SU-DHL-6 (cell line): ENCODE measurements at regions not wholly inside any gene's neighbourhood (a gene's known extent, or its start where the extent isn't known, plus 50 kb on each side); places are given as distances from the start of the nearest gene placed in this dataset.
"Not testable (repeated sequence)": the region's sequence is repeated elsewhere in the genome, so short reads cannot be mapped to it uniquely, and the experiment has no call there.

ENCODE experiments used
- H2AFZ ChIP-seq: fragments of 200-600 bp; sonication (generic); 2 replicates; pipeline ENCODE4 v1.6.1; 2014; ENCODE audit warnings: low read depth, mild to moderate bottlenecking, moderate library complexity, mixed read lengths, antibody characterized with exemption, low read length; ENCODE audit not compliant: severe bottlenecking
- H3F3A ChIP-seq: fragments of 200-600 bp; shearing (Covaris generic); 2 replicates; pipeline ENCODE4 v1.6.0; 2016; ENCODE audit warnings: antibody characterized with exemption, mild to moderate bottlenecking; ENCODE audit not compliant: insufficient read depth
- H3K27ac ChIP-seq: fragments of 200-600 bp; sonication (generic); 2 replicates; pipeline ENCODE4 v1.5.1; 2016; ENCODE audit warnings: low read depth, mild to moderate bottlenecking, low read length, moderate library complexity, mixed read lengths
- H3K27me3 ChIP-seq: fragments of 200-600 bp; sonication (generic), shearing (Covaris generic); 2 replicates; pipeline ENCODE4 v1.6.0; 2014; ENCODE audit warnings: mild to moderate bottlenecking, low read length
- H3K36me3 ChIP-seq: fragments of 200-600 bp; sonication (generic); 2 replicates; pipeline ENCODE4 v1.6.1; 2014; ENCODE audit warnings: mild to moderate bottlenecking, low read length, mixed read lengths
- H3K4me2 ChIP-seq: fragments of 300-600, 200-600 bp; shearing (Covaris generic), sonication (generic); 2 replicates; pipeline ENCODE4 v1.6.0; 2014; ENCODE audit warnings: low read length, low read depth, mild to moderate bottlenecking; ENCODE audit not compliant: poor library complexity, severe bottlenecking
- H3K4me3 ChIP-seq: fragments of 200-600 bp; sonication (generic); 2 replicates; pipeline ENCODE4 v1.5.1; 2014; ENCODE audit warnings: antibody characterized with exemption, low read length, mild to moderate bottlenecking, mixed read lengths; ENCODE audit not compliant: insufficient read depth, poor library complexity, severe bottlenecking
- H3K79me2 ChIP-seq: fragments of 200-600 bp; sonication (generic); 2 replicates; pipeline ENCODE4 v1.6.1; 2014; ENCODE audit warnings: mild to moderate bottlenecking, low read length, moderate library complexity; ENCODE audit not compliant: insufficient read depth
- H3K9ac ChIP-seq: fragments of 200-600 bp; sonication (generic); 2 replicates; pipeline ENCODE4 v1.7.0; 2014; ENCODE audit warnings: mild to moderate bottlenecking, low read length
- H3K9me2 ChIP-seq: fragments of 200-600 bp; sonication (generic); replicated peaks from 2 replicates; pipeline ENCODE4 v1.6.1; 2014; ENCODE audit warnings: low read length; ENCODE audit not compliant: insufficient read depth
- H3K9me3 ChIP-seq: fragments of 200-600 bp; sonication (generic); 2 replicates; pipeline ENCODE4 v1.6.1; 2014; ENCODE audit warnings: low read length, mixed read lengths; ENCODE audit not compliant: insufficient read depth
- H4K20me1 ChIP-seq: fragments of 200-600 bp; sonication (generic); 2 replicates; pipeline ENCODE4 v1.6.1; 2014; ENCODE audit warnings: low read depth, mild to moderate bottlenecking, antibody characterized with exemption, low read length, moderate library complexity, mixed read lengths
- EZH2phosphoT487 ChIP-seq: fragments of 200-600 bp; sonication (generic), shearing (Covaris generic); conservative IDR thresholded peaks from 2 replicates; pipeline ENCODE4 v1.6.1; 2018; ENCODE audit warnings: mild to moderate bottlenecking, antibody characterized with exemption, low read length, moderate library complexity, mixed read lengths
- TF ChIP-seq, protein P1 (sequence below): fragments of 200-600 bp; sonication (generic); IDR thresholded peaks from one replicate; pipeline ENCODE4 v1.5.1; 2017; ENCODE audit warnings: antibody characterized with exemption, mild to moderate bottlenecking, low read length, moderate library complexity; ENCODE audit not compliant: insufficient read depth, poor library complexity, severe bottlenecking

DNA sequence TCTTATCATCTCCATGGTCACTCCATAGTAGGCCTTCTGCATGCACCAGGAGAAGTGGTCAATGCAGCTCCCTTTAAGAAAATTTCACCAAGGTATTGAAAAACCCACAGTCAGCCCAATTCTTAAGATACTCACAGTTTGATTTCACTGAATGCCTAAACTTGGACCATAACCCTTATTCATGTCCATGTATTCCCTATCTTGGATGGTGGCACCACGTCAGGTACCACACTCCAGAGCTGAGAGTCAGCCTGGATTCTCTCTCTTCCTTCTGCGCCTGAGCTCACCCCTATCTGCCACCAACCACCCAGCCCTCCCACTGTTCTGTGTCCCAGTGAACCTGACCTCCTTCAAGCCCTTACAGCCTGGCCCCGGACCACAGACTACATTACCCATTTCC lies 183.2 kb upstream of the NR2F2 start:
- no peak overlapping the region for H3K4me3 ChIP-seq
- H3K9me2 ChIP-seq = no peaks in the 10 kb centered on the region
- H3K4me2 ChIP-seq = no peak overlapping the region
- no peaks in the 10 kb centered on the region for H3F3A ChIP-seq
- H3K79me2 ChIP-seq = no peaks in the 10 kb centered on the region
- no peaks in the 10 kb centered on the region for H3K9me3 ChIP-seq
- TF ChIP-seq EZH2phosphoT487 = no peak
- TF ChIP-seq, protein P1, sequence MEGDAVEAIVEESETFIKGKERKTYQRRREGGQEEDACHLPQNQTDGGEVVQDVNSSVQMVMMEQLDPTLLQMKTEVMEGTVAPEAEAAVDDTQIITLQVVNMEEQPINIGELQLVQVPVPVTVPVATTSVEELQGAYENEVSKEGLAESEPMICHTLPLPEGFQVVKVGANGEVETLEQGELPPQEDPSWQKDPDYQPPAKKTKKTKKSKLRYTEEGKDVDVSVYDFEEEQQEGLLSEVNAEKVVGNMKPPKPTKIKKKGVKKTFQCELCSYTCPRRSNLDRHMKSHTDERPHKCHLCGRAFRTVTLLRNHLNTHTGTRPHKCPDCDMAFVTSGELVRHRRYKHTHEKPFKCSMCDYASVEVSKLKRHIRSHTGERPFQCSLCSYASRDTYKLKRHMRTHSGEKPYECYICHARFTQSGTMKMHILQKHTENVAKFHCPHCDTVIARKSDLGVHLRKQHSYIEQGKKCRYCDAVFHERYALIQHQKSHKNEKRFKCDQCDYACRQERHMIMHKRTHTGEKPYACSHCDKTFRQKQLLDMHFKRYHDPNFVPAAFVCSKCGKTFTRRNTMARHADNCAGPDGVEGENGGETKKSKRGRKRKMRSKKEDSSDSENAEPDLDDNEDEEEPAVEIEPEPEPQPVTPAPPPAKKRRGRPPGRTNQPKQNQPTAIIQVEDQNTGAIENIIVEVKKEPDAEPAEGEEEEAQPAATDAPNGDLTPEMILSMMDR = no peak
- no peak overlapping the region for H3K9ac ChIP-seq
- H3K27ac ChIP-seq = no peak overlapping the region
- no peak overlapping the region for H2AFZ ChIP-seq
- no peaks in the 10 kb centered on the region for H4K20me1 ChIP-seq
- H3K27me3 ChIP-seq = no peaks in the 10 kb centered on the region
- no peaks in the 10 kb centered on the region for H3K36me3 ChIP-seq

DNA sequence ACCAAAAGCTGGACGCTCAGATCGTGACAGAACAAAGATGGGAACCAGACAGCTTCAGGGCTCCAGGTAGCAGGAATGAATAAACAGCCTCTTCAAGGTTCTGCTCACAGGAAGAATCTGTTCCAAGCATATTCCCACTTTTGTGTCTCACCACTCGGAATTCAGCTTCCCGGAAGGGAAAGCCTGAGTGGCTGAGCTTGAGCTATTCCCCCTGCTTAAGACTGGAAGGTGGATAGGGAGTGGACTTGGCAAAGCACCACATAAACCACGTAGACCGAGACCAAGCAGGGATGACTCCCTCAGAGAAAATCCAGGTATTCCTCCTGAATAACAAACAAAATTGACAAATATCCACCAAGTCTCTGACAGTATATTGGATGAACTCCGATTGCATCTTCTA lies 180.2 kb upstream of the NR2F2 start:
- TF ChIP-seq, protein P1 = no peak
- TF ChIP-seq EZH2phosphoT487 = no peak
- H3F3A ChIP-seq = no peaks in the 10 kb centered on the region
- no peaks in the 10 kb centered on the region for H3K79me2 ChIP-seq
- H3K4me3 ChIP-seq = no peak overlapping the region
- H3K27me3 ChIP-seq = no peaks in the 10 kb centered on the region
- no peaks in the 10 kb centered on the region for H3K9me2 ChIP-seq
- no peak overlapping the region for H3K4me2 ChIP-seq
- H3K9me3 ChIP-seq = no peaks in the 10 kb centered on the region
- no peak overlapping the region for H3K9ac ChIP-seq
- no peak overlapping the region for H2AFZ ChIP-seq
- no peaks in the 10 kb centered on the region for H3K36me3 ChIP-seq
- no peaks in the 10 kb centered on the region for H4K20me1 ChIP-seq
- H3K27ac ChIP-seq = no peak overlapping the region

DNA sequence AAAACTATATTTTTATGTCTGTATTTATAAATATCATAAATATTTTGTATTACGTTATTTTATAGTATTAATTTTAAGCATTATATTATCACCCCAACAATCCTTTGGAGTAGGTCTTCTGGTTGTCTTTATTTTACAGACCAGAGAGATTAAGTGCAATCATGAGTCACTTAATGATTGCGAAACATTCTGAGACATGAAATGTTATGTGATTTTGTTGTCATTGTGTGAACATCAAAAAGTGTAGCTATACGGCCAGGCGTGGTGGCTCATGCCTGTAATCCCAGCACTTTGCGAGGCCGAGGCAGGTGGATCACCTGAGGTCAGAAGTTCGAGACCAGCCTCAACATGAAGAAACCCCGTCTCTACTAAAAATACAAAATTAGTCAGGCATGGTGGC lies 178.8 kb upstream of the NR2F2 start:
- H3K4me2 ChIP-seq, H3K27me3 ChIP-seq, H3K9ac ChIP-seq, H3K9me3 ChIP-seq, H4K20me1 ChIP-seq, H3K27ac ChIP-seq, H3K9me2 ChIP-seq, H3F3A ChIP-seq, H3K79me2 ChIP-seq, H3K4me3 ChIP-seq, H3K36me3 ChIP-seq, H2AFZ ChIP-seq: not testable (repeated sequence)

DNA sequence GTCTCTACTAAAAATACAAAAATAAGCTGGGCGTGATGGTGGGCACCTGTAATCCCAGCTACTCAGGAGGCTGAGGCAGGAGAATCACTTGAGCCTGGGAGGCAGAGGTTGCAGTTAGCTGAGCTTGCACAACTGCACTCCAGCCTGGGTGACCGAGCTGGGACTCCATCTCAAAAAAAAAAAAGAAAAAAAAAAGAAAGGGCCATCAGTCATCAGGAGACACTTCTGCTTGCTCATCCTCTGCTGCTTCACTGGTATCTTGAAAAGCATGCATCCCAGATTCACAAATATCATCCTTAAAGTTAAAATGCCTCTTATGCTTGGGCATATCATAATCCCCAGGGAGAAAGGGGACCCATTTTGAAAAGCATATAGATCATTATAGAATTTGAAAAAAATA lies 176.6 kb upstream of the NR2F2 start:
- Histone ChIP-seq H3K9ac (no peak overlapping the region), H3K27me3 (no peaks in the 10 kb centered on the region), H3K4me2 (no peak overlapping the region), H4K20me1 (no peaks in the 10 kb centered on the region), H3K4me3 (no peak overlapping the region), H3K36me3 (no peaks in the 10 kb centered on the region), H2AFZ (no peak overlapping the region), H3K79me2 (no peaks in the 10 kb centered on the region), H3K27ac (no peak overlapping the region), H3K9me2 (no peaks in the 10 kb centered on the region), H3F3A (no peaks in the 10 kb centered on the region), H3K9me3 (no peaks in the 10 kb centered on the region)
- TF ChIP-seq EZH2phosphoT487 = no peak
- TF ChIP-seq, protein P1 = no peak
